Stimulated activated CD4-positive, alpha-beta T cell treated with anti-CD3 and anti-CD28 coated beads, Interleukin-2, amount 100 ng/mL, for 24 hours (primary cell): ENCODE measurements at regions not wholly inside any gene's neighbourhood (a gene's known extent, or its start where the extent isn't known, plus 50 kb on each side); places are given as distances from the start of the nearest gene placed in this dataset.
"Not testable (repeated sequence)": the region's sequence is repeated elsewhere in the genome, so short reads cannot be mapped to it uniquely, and the experiment has no call there.

Experiments used
- DNase-seq, 2 donors: peaks; one replicate each; pipeline ENCODE4 v3.0.0-alpha.2; 2020

- DNase-seq, result no peak
These were observed 1458.7 kb downstream of the CDH11 start for GRCh38 chr16:63663155-63663554.

DNA sequence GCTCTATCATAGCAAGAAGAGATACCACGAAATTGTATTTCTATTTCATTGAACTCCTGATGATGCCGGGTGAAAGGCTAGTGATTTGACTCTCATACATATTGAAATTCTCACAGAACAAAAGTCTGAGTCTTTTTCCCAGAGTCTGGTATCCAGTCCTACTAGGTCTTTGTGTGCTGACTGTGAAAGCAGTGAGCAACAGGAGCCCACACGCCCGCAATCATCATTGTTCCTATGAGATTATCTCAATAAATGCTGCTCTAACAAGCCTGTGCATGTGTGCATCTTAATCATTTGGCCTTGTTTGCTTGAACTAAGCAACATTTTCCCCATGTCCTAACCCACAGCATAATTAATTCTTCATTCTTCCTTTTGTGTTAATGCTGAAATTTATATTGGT lies 1466.0 kb downstream of the CDH11 start:
- DNase-seq, result no peak

DNA sequence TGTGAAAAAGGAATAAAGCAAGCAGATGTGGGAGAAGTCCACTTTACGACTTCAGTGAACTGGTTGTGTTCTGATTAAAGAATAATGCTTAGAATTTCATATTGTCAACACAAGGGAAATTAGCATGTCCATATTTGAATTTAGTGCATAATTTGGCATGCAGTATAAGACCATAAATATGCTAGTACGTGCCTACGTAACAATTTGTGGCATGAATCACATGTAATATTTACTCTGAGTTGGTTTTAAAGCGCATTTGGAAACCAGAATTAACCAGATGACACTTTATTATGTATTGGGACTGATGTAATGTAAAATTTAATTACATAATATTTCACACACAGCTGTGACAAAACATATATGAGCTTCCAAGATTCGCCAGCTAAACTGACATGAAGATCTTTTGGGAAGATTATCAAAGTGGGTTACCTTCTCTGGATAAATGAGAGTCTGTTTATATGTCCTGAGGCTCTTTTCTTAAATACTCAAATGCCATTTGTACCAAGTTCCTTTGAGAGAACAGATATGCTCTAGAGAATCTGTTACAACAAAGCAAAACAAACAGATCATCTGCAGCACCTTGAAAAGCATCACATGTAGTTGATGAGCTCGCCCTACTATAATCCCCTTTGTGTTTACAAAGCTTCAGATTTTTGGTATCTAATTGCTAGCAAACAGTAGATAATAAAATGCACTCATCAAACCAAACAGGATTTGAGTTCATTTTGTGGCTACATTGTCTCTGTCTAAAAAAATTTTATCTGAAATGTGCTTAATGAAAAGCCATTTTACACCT lies 1468.6 kb downstream of the CDH11 start:
- DNase-seq, result no peak

GRCh38 chr16:63652091-63652490 lies 1469.8 kb downstream of the CDH11 start:
- no peak for DNase-seq

DNA sequence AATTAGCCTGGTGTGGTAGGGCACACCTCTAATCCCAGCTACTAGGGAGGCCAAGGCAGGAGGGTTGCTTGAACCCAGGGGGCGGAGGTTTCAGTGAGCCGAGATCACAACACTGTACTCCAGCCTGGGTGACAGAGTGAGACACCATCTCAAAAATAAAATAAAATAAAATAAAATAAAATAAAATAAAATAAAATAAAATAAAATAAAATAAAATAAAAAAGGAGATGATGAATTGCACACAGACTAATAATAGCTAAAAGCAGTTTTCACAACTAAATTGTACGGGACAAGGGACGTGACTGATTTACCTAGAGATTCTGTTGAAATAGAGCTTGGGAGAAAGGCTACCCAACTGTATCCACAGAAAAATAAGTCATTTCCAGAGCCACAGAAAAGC lies 1471.3 kb downstream of the CDH11 start:
- no peak for DNase-seq

GRCh38 chr16:63633706-63634445 lies 1488.0 kb downstream of the CDH11 start:
- not testable (repeated sequence) for DNase-seq

DNA sequence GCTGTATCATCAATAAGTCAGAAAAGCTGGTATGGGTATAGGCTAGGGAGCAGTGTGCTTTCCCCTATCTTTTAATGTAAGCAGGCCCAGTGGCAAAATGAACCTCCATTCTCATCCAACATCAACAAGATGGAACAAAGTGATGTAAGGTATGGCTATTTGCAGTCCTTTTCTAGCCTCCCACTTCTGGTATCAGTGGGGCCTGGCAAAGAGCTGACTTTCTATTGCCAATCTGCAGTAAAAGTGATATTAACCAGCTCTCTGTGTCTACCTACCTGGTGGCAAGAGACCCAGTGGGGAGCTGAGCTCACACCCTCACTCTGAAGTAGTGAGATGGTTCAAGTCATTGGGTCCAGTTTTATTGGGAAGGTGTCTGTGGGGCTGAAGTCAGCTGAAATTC lies 1492.6 kb downstream of the CDH11 start:
- DNase-seq, result no peak

GRCh38 chr16:63628812-63629211 lies 1493.1 kb downstream of the CDH11 start:
- DNase-seq, result no peak

- no peak for DNase-seq
These were observed 1496.7 kb downstream of the CDH11 start for GRCh38 chr16:63625126-63625525.

- no peak for DNase-seq
These were observed 1498.3 kb downstream of the CDH11 start for GRCh38 chr16:63623551-63624039.

- DNase-seq, result no peak
These were observed 1502.9 kb downstream of the CDH11 start for GRCh38 chr16:63618896-63619485.

DNA sequence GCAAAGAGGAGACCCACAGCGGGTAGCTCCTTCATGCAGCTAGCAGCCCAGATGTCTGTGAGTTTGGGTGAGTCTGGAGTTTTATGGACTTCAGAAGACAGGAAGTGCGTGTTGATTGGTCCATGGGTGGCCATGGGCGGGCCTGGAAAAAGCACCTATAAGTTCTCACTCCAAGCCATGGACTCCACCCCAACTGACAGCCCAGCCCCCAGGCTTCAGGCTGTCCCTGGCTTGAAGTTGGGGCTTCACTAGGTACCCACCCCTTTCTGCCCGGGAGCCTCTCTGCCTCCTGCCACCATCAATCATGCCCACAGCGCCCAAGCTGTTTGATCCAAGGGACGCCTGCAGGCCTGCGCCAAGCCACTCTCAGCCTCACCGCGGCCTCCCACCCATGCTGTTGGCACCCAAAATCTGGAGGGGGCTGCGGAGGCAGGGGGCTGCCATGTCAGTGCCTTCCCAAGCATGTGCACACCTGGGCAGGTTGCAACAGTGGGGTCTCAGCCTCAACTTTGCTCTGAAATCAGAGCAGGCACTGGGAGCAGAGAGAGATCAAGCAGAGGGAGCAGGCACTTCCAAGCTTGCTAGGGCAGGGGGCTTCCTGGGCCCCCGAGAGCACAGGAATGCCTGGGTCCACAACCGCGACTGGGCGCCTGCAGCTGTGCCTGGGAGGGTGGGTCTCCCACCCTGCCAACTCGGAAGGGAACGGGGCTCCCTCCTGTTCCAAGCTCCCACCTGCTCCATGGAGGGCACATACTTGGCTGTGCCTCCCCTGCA lies 1503.7 kb downstream of the CDH11 start:
- DNase-seq, result no peak

DNA sequence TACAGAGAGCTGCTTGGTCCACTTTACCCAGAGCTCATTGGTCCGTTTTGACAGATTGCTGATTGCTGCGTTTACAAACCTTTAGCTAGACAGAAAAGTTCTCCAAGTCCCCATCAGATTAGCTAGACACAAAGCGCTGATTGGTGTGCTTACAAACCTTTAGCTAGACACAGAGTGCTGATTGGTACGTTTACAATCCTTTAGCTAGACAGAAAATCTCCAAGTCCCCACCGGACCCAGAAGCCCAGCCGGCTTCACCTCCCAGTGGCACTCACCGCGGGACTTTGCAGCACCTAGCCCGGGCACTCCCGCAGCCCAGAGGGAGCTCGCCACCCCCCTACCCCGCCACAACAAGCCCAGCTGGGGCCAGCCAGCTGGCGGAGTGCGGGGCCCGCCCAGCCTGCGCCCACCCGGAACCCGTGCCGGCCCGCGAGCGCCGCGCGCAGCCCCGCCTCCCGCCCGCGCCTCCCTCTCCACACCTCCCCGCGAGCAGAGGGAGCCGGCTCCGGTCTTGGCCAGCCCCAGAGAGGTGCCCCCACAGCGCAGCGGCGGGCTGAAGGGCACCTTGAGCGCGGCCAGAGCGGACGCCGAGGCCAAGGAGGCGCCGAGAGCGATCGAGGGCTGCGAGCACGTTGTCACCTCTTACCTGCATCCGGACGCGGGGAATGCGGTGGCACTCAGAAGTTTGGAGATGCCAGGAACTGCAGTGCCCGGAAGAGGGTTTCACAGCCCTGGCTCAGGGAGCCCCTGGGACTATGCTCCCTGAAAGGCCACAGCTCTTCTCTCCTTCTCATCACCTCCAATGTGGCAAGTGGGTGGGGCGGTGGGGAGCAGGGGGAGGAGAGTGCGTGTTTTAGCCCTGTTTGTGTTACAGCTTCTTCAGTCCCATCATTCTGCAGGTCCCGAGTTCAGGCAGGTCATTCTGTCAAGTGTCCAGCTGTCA lies 1504.5 kb downstream of the CDH11 start:
- DNase-seq, result no peak

DNA sequence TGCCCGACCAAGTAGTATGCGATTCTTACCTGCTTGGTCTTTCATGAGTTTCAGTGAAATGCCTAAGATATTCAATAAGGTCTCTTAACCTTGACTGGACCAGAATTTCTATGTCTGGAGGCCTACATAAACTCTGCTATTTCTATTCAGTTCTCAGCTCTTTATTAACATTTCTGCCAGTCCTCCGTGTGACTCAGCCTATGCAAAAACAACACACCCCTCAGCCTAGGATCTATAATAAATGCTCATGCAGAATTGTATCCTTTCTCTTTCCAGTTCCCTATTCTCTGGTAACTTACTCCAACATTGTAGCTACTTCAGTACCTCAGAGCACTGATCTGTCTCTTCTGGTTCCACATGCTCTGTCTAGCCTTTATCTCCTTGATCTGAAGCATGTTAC lies 1507.4 kb downstream of the CDH11 start:
- DNase-seq, result no peak

GRCh38 chr16:63613701-63614100 lies 1508.2 kb downstream of the CDH11 start:
- no peak for DNase-seq

DNA sequence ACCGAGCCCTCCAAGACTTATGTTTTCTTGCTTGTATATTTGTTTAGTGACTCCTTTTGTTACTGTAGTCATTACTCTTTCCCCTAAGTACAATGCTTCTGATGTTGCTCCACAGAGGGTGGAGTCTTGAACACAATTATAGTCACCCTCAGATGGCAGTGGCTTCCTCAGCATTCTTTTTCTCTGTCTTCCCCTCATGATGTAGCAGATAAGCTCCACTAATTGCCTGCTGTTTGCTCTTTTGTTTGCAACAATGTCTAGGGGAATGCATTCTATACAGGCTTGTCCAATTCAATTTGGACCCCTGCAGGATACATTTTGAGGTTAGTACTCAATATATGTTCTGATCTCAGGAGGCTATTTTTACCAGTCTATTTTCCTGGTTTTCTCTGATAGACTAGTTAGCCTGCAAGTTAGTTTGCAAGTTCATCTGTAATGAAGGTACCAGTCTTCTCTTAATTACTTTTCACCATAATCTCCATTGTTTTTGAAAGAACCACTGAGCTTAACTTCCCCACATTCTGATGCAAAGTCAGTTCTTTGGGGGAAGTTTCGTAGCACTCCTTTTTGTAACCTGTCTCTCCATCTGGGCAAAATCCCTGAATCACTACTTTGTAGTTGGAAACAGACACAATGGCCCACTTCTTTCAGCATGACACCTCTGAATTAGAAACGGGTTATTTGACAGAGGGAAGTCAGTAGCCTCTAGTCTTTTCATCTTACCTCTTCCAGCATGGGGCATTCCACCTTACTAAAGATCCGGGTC lies 1509.2 kb downstream of the CDH11 start:
- DNase-seq, result no peak

GRCh38 chr16:63606778-63607177 lies 1515.1 kb downstream of the CDH11 start:
- no peak for DNase-seq

- no peak for DNase-seq
These were observed 1519.5 kb downstream of the CDH11 start for GRCh38 chr16:63602206-63602927.

DNA sequence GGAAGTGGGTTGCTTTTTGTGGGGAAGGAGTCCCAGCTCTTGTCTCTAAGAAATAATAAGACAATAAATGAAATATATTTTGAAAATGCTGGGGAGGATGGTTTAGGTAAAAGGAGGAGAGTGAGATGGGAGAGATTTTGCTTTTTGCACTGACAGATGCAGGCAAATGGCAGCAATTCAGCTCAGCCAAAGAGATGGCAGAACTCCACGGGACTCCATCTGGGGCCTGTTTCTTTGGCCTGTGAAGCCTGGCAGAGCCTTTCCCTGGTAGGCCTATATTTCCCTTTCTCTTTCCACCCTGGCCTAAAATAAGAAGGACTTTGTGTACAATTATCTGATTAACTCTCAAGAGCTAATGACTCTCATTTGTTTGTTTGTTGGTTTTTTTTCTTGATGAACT lies 1525.1 kb downstream of the CDH11 start:
- no peak for DNase-seq

- DNase-seq, result no peak
These were observed 1529.0 kb downstream of the CDH11 start for GRCh38 chr16:63592852-63593251.
